MG63 (cell line): ENCODE measurements at regions not wholly inside any gene's neighbourhood (a gene's known extent, or its start where the extent isn't known, plus 50 kb on each side); places are given as distances from the start of the nearest gene placed in this dataset.
"Not testable (repeated sequence)": the region's sequence is repeated elsewhere in the genome, so short reads cannot be mapped to it uniquely, and the experiment has no call there.

ENCODE experiments used
- DNase-seq: peaks from one replicate; pipeline ENCODE4 v3.0.0-alpha.2; 2020
- H3K27me3 ChIP-seq: fragments of 250-450 bp; sonication (Bioruptor Pico); 2 replicates; pipeline ENCODE4 v1.5.1; 2020; ENCODE audit warnings: mild to moderate bottlenecking, moderate library complexity
- H3K36me3 ChIP-seq: fragments of 250-450 bp; sonication (Bioruptor Pico); 2 replicates; pipeline ENCODE4 v1.5.1; 2020; ENCODE audit warnings: mild to moderate bottlenecking, moderate library complexity
- H3K4me3 ChIP-seq: fragments of 250-450 bp; sonication (Bioruptor Pico); 2 replicates; pipeline ENCODE4 v1.5.1; 2020; ENCODE audit warnings: mild to moderate bottlenecking, moderate library complexity
- H3K9me3 ChIP-seq: fragments of 250-450 bp; sonication (Bioruptor Pico); 2 replicates; pipeline ENCODE4 v1.5.1; 2020; ENCODE audit warnings: mild to moderate bottlenecking, moderate library complexity

DNA sequence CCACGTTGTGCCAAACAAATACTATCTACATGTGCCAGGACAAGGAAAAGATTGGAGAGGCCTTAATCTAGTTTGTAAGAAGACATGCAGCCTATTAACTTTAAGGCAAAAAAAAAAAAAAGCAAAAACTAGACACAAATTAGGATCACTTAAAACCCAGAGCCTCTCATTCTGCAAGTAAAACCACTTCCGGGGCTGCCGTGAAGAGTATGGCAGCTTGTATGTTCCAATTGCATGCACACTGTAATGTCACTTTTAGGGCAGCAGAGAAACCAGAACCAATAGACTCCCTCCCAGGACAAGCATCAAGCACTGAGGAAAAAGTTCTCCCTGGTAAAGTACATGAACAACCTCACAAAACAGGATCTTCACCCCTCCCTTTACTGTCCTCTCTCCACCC, 70.6 kb downstream of the RSL24D1 start:
- no peaks in the 10 kb centered on the region for H3K36me3 ChIP-seq
- no peak overlapping the region for H3K4me3 ChIP-seq
- no peak for DNase-seq
- no peaks in the 10 kb centered on the region for H3K27me3 ChIP-seq
- H3K9me3 ChIP-seq, result no peaks in the 10 kb centered on the region

- DNase-seq, result no peak
- no peak overlapping the region for H3K4me3 ChIP-seq
- no peaks in the 10 kb centered on the region for H3K9me3 ChIP-seq
- no peaks in the 10 kb centered on the region for H3K36me3 ChIP-seq
- H3K27me3 ChIP-seq, result no peaks in the 10 kb centered on the region
Observed at GRCh38 chr15:55124616-55125015, 72.1 kb downstream of the RSL24D1 start.

GRCh38 chr15:55118344-55118870, 78.3 kb downstream of the RSL24D1 start:
- Histone ChIP-seq H3K9me3 (no peaks in the 10 kb centered on the region), H3K36me3 (no peaks in the 10 kb centered on the region), H3K27me3 (no peaks in the 10 kb centered on the region), H3K4me3 (no peak overlapping the region)
- no peak for DNase-seq

GRCh38 chr15:55116636-55117035, 80.1 kb downstream of the RSL24D1 start:
- H3K36me3 ChIP-seq, result no peaks in the 10 kb centered on the region
- H3K27me3 ChIP-seq, result no peaks in the 10 kb centered on the region
- no peak for DNase-seq
- no peak overlapping the region for H3K4me3 ChIP-seq
- H3K9me3 ChIP-seq, result no peaks in the 10 kb centered on the region

- Histone ChIP-seq H3K36me3 (no peaks in the 10 kb centered on the region), H3K9me3 (no peaks in the 10 kb centered on the region), H3K27me3 (no peaks in the 10 kb centered on the region), H3K4me3 (no peak overlapping the region)
- no peak for DNase-seq
Observed at GRCh38 chr15:55113736-55114135, 83.0 kb downstream of the RSL24D1 start.

GRCh38 chr15:55112706-55113105, 84.0 kb downstream of the RSL24D1 start:
- DNase-seq, result no peak
- no peaks in the 10 kb centered on the region for H3K27me3 ChIP-seq

DNA sequence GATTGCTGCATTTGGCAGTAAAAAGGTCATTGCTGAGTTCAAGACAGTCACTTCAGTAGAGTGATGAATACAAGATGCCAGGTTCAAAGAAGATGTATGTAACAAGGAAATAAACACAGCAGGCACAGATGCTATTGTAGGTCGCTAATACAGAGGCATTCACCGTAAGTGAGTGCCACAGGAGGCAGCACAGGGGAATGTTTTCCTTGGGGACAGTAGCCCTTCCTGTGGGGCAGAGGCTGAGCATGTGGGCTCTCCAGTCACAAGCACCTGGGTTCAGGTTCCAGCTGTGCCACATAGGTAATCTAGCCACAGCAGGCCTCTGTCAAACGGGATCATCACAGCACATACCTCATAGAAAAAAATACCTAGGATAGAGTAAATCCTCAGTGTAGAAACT, 86.3 kb downstream of the RSL24D1 start:
- no peaks in the 10 kb centered on the region for H3K27me3 ChIP-seq
- no peak for DNase-seq

More at GRCh38 chr15:55112706-55113105, 84.0 kb downstream of the RSL24D1 start:
- Histone ChIP-seq H3K9me3 (no peaks in the 10 kb centered on the region), H3K36me3 (no peaks in the 10 kb centered on the region), H3K4me3 (no peak overlapping the region)

GRCh38 chr15:55108858-55109518, 87.8 kb downstream of the RSL24D1 start:
- no peaks in the 10 kb centered on the region for H3K36me3 ChIP-seq
- H3K27me3 ChIP-seq, result no peaks in the 10 kb centered on the region
- no peaks in the 10 kb centered on the region for H3K9me3 ChIP-seq
- no peak overlapping the region for H3K4me3 ChIP-seq
- DNase-seq, result peak; percentile 43

More for the DNA sequence above, 86.3 kb downstream of the RSL24D1 start:
- Histone ChIP-seq H3K4me3 (no peak overlapping the region), H3K36me3 (no peaks in the 10 kb centered on the region), H3K9me3 (no peaks in the 10 kb centered on the region)

DNA sequence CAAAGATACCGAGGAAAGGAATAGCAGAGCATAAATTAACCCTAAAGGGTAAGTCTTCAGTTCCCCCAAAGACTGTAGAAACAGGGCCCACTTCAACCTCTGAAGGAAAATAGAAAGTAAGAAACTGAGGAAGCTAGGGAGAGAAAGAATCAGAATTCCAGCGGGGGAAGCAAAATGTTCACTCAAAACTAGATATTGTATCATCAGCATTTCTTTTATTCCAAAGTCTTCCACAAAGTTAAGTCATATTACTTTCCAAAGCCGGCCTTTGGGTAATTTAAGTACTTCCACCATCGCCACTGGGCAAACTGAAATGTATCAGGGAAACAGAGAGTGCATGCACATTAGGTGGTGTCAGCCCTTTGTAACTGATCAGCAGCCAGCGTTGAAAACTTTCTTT, 88.3 kb downstream of the RSL24D1 start:
- no peak for DNase-seq
- Histone ChIP-seq H3K4me3 (no peak overlapping the region), H3K27me3 (no peaks in the 10 kb centered on the region), H3K9me3 (no peaks in the 10 kb centered on the region), H3K36me3 (no peaks in the 10 kb centered on the region)

DNA sequence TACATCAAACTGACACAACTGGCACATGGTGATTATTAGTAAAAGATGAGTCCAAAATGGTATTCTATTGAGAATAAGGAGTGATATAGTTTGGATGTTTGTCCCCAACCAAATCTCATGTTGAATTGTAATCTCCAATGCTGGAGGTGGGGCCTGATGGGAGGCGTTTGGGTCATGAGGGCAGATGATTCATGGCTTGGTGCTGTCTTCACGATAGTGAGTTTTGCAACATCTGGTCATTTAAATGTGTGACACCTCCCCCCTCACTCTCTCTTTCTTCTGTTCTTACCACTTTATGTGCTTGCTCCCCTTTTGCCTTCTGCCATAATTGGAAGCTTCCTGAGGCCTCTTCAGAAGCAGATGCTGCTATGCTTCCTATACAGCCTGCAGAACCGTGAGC, 90.6 kb downstream of the RSL24D1 start:
- Histone ChIP-seq H3K4me3 (no peak overlapping the region), H3K9me3 (no peaks in the 10 kb centered on the region), H3K27me3 (0 out of 2 replicates have a peak, but pooled peaks cover 2% of the 10 kb centered on the region), H3K36me3 (no peaks in the 10 kb centered on the region)
- no peak for DNase-seq

DNA sequence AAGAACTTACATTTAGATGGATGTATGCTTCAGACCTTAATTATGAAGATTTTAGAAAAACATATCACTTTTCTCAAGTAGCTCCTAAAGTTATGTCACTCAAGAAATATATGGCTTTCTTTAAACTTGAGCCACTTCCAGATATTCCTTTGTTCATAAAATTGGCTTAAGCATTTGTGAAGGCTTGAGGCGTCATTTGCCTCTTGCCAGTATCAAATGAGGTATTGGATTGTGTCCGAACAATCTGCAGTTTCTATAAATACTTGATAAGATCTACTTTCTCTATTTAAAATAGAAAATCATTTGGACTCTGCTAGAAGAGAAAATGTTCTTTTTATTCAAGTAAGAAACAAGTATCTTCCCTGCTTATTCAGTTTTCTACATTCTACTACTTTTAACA, 102.6 kb downstream of the RSL24D1 start:
- H3K4me3 ChIP-seq, result no peak overlapping the region
- H3K9me3 ChIP-seq, result no peaks in the 10 kb centered on the region; the same call in 1 of the 2 replicates
- DNase-seq, result no peak
- no peaks in the 10 kb centered on the region for H3K36me3 ChIP-seq
- H3K27me3 ChIP-seq, result no peaks in the 10 kb centered on the region

- H3K4me3 ChIP-seq, result no peak overlapping the region
- H3K9me3 ChIP-seq, result no peaks in the 10 kb centered on the region
- no peaks in the 10 kb centered on the region for H3K27me3 ChIP-seq
- no peaks in the 10 kb centered on the region for H3K36me3 ChIP-seq
- DNase-seq, result no peak
Observed at GRCh38 chr15:55088207-55088606, 108.5 kb downstream of the RSL24D1 start.

DNA sequence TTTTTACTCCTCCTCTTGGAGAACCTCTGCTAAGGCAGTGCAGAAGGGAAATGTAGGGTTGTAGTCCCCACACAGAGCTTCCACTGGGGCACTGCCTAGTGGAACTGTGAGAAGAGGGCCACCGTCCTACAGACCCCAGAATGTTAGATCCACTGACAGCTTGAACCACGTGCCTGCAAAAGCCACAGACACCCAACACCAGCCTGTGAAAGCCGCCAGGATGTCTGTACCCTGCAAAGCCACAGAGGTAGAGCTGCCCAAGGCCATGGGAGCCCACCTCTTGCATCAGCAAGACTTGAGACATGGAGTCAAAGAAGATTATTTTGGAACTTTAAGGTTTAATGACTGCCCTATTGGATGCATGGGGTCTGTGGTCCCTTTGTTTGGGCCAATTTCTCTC, 112.1 kb downstream of the RSL24D1 start:
- H3K9me3 ChIP-seq, result no peaks in the 10 kb centered on the region
- no peak overlapping the region for H3K4me3 ChIP-seq
- no peaks in the 10 kb centered on the region for H3K27me3 ChIP-seq
- no peak for DNase-seq
- H3K36me3 ChIP-seq, result no peaks in the 10 kb centered on the region

DNA sequence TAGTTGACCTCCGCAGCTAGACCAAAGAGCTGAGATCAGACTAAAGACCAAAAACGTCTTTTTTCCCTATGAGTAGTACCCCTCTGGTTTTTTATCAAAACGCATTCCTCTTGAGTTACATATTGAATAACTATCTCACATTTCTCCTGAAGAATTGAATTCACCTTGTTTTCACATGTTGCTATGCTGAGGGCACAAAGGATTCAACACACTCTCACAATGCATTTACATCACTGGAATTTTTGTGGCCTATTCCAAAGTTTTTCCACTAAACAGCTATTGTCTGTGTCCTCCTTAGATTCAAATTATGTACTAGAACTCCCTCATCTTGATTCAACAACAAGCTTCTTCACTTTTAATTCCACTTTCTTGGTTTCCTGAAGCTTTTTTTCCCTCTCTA, 112.5 kb downstream of the RSL24D1 start:
- Histone ChIP-seq H3K4me3 (no peak overlapping the region), H3K36me3 (no peaks in the 10 kb centered on the region), H3K9me3 (no peaks in the 10 kb centered on the region), H3K27me3 (no peaks in the 10 kb centered on the region)
- DNase-seq, result no peak

- not testable (repeated sequence) for H3K4me3 ChIP-seq, H3K9me3 ChIP-seq, DNase-seq, H3K27me3 ChIP-seq, H3K36me3 ChIP-seq
Observed at GRCh38 chr15:55077052-55077451, 119.7 kb downstream of the RSL24D1 start.

GRCh38 chr15:55074431-55074830, 122.3 kb downstream of the RSL24D1 start:
- no peaks in the 10 kb centered on the region for H3K27me3 ChIP-seq
- no peak overlapping the region for H3K4me3 ChIP-seq
- DNase-seq, result no peak
- H3K9me3 ChIP-seq, result peaks cover 2% of the 10 kb centered on the region; the same call in 1 of the 2 replicates
- no peaks in the 10 kb centered on the region for H3K36me3 ChIP-seq

- H3K27me3 ChIP-seq, H3K9me3 ChIP-seq, H3K4me3 ChIP-seq, H3K36me3 ChIP-seq, DNase-seq: not testable (repeated sequence)
Observed at GRCh38 chr15:55063970-55064369, 132.8 kb downstream of the RSL24D1 start.

DNA sequence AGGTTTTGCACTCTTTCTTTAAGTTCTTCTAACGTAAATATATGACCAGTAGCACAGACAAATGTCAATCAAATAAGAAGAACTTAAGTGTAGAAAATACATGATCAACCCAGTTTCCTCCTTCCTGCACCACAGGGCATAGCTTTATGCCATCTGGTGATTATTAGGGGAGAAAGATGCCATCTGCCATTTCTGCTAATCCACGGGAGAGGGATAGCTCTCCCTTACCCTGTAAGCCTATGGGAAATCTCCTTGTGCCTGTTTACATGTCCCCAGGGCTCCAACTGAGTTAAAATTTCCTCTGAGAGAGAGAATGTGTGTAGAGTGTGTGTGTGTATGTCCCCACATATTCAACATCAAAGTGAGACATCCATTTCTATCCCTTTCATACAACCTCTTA, 135.9 kb downstream of the RSL24D1 start:
- DNase-seq, result no peak
- no peaks in the 10 kb centered on the region for H3K9me3 ChIP-seq
- H3K27me3 ChIP-seq, result peaks cover 5% of the 10 kb centered on the region
- no peaks in the 10 kb centered on the region for H3K36me3 ChIP-seq
- H3K4me3 ChIP-seq, result no peak overlapping the region
